ENCODE measurements at regions not wholly inside any gene's neighbourhood (a gene's known extent, or its start where the extent isn't known, plus 50 kb on each side); places are given as distances from the start of the nearest gene placed in this dataset.

DNA sequence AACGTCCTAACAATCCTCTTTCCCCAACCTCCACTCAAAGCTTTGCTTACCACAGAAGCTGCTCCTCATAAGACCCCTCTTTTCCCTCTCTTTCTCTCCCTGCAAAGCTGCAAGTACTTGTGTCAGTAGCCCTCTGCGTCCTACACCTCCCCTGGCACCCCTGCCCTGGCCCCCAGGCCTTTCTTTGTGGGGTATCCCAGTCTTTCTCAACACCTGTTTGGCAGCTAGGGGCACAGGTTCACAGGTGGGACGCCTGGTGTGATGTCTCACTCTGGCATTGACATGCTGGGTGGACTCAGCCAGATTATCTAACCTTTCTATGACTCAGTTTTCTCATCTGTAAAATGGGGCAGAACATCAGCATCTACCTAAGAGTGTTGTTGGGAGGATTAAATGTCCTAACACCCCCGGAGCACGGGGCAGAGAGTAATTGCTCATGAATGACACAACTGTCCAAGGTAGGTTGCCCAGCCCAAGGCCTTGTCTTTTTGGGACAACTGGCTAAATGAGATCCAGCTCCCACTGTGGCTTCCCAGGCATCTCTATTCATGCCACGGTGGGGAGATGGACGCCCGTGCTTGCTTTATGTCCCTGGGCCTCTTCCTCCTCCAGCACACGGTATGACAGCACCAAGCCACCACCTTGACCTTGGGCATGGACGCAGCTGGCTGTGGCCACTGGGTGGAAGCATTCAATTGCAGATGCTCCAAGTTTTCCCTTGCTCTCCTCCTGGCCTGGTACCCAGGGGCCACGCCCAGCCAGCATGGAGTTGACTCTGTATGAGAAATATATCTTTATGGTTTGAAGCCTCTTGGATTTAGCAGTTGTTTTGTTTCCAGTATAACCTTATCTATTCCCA is 190.4 kb downstream of the RGS3 start:
- no peak for TF ChIP-seq CTCF (conservative IDR thresholded peaks at IDR 0.05; ENCODE audit: low read depth, low read length)
- TF ChIP-seq POLR2A (IDR thresholded peaks at IDR 0.05; ENCODE audit: low read depth, low read length): no peak
- TF ChIP-seq RAD21 (IDR thresholded peaks at IDR 0.05; ENCODE audit: low read length): no peak
- TF ChIP-seq SMC3 (IDR thresholded peaks at IDR 0.05; ENCODE audit: low read depth, low read length): no peak
- no peak for TF ChIP-seq FOS (IDR thresholded peaks at IDR 0.05; ENCODE audit: low read depth, low read length)
- no peak for TF ChIP-seq RFX5 (IDR thresholded peaks at IDR 0.05; ENCODE audit: low read depth, low read length)
- no peak for TF ChIP-seq MXI1 (IDR thresholded peaks at IDR 0.05; ENCODE audit: borderline replicate concordance, low read depth, low read length)

Measured in IMR-90 (cell line).